ENCODE measurements at regions not wholly inside any gene's neighbourhood (a gene's known extent, or its start where the extent isn't known, plus 50 kb on each side); places are given as distances from the start of the nearest gene placed in this dataset.

DNA sequence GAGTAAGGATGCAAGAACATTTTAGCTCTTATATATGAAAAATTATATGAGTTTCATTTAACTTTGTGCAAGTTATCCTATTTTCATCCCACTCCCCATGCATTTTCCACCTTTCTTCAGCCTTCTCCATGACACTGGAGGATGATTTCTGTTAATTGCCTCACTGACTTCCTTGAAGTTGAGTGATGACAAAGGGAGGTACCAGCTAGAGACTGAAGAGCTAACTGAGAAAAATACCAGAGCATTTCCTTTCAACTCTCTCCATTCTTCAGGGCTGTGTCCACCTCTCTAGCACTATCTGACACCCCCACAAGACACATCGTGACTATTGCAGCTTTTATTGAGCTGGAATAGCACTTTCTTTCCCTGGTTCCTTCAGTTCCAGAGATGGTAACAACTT lies 711.6 kb upstream of the LRRC4C start:
- TF ChIP-seq EZH2 (IDR thresholded peaks at IDR 0.05; ENCODE audit: borderline replicate concordance, low read depth, low read length, severe bottlenecking): no peak
- TF ChIP-seq, protein P1, sequence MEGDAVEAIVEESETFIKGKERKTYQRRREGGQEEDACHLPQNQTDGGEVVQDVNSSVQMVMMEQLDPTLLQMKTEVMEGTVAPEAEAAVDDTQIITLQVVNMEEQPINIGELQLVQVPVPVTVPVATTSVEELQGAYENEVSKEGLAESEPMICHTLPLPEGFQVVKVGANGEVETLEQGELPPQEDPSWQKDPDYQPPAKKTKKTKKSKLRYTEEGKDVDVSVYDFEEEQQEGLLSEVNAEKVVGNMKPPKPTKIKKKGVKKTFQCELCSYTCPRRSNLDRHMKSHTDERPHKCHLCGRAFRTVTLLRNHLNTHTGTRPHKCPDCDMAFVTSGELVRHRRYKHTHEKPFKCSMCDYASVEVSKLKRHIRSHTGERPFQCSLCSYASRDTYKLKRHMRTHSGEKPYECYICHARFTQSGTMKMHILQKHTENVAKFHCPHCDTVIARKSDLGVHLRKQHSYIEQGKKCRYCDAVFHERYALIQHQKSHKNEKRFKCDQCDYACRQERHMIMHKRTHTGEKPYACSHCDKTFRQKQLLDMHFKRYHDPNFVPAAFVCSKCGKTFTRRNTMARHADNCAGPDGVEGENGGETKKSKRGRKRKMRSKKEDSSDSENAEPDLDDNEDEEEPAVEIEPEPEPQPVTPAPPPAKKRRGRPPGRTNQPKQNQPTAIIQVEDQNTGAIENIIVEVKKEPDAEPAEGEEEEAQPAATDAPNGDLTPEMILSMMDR (IDR thresholded peaks at IDR 0.05; ENCODE audit: borderline replicate concordance, extremely low read depth, low read length, poor library complexity, severe bottlenecking): no peak

Measured in DND-41 (cell line).